AG09309 (cell line): ENCODE measurements at regions not wholly inside any gene's neighbourhood (a gene's known extent, or its start where the extent isn't known, plus 50 kb on each side); places are given as distances from the start of the nearest gene placed in this dataset.

Experiments
- DNase-seq: peaks from one replicate; pipeline ENCODE4 v3.0.0-alpha.2; 2010; ENCODE audit warnings: low read depth
- H3K4me3 ChIP-seq: 2 replicates; pipeline ENCODE4 v1.5.1; 2011; ENCODE audit warnings: mild to moderate bottlenecking, low read depth, low read length, moderate library complexity; ENCODE audit not compliant: control insufficient read depth
- TF ChIP-seq, protein P1 (sequence below): IDR thresholded peaks from 2 replicates; pipeline ENCODE4 v1.5.1; 2011; ENCODE audit warnings: mild to moderate bottlenecking, low read depth, low read length, inconsistent platforms; ENCODE audit not compliant: insufficient read depth, control insufficient read depth; ENCODE audit errors: missing control alignments

GRCh38 chr13:40376867-40377535 is 289.4 kb downstream of the FOXO1 start:
- no peak for DNase-seq
- TF ChIP-seq, protein P1, sequence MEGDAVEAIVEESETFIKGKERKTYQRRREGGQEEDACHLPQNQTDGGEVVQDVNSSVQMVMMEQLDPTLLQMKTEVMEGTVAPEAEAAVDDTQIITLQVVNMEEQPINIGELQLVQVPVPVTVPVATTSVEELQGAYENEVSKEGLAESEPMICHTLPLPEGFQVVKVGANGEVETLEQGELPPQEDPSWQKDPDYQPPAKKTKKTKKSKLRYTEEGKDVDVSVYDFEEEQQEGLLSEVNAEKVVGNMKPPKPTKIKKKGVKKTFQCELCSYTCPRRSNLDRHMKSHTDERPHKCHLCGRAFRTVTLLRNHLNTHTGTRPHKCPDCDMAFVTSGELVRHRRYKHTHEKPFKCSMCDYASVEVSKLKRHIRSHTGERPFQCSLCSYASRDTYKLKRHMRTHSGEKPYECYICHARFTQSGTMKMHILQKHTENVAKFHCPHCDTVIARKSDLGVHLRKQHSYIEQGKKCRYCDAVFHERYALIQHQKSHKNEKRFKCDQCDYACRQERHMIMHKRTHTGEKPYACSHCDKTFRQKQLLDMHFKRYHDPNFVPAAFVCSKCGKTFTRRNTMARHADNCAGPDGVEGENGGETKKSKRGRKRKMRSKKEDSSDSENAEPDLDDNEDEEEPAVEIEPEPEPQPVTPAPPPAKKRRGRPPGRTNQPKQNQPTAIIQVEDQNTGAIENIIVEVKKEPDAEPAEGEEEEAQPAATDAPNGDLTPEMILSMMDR, result no peak
- no peak overlapping the region for H3K4me3 ChIP-seq

- peak; percentile 23 for DNase-seq
- TF ChIP-seq, protein P1, result no peak
These were observed 288.7 kb downstream of the FOXO1 start for GRCh38 chr13:40377783-40378182.

GRCh38 chr13:40379196-40379595 is 287.2 kb downstream of the FOXO1 start:
- DNase-seq, result no peak
- no peak overlapping the region for H3K4me3 ChIP-seq
- TF ChIP-seq, protein P1, result no peak

More at GRCh38 chr13:40377783-40378182, 288.7 kb downstream of the FOXO1 start:
- H3K4me3 ChIP-seq, result no peak overlapping the region

GRCh38 chr13:40379794-40380578 is 286.5 kb downstream of the FOXO1 start:
- TF ChIP-seq, protein P1, result no peak
- no peak for DNase-seq
- no peak overlapping the region for H3K4me3 ChIP-seq

DNA sequence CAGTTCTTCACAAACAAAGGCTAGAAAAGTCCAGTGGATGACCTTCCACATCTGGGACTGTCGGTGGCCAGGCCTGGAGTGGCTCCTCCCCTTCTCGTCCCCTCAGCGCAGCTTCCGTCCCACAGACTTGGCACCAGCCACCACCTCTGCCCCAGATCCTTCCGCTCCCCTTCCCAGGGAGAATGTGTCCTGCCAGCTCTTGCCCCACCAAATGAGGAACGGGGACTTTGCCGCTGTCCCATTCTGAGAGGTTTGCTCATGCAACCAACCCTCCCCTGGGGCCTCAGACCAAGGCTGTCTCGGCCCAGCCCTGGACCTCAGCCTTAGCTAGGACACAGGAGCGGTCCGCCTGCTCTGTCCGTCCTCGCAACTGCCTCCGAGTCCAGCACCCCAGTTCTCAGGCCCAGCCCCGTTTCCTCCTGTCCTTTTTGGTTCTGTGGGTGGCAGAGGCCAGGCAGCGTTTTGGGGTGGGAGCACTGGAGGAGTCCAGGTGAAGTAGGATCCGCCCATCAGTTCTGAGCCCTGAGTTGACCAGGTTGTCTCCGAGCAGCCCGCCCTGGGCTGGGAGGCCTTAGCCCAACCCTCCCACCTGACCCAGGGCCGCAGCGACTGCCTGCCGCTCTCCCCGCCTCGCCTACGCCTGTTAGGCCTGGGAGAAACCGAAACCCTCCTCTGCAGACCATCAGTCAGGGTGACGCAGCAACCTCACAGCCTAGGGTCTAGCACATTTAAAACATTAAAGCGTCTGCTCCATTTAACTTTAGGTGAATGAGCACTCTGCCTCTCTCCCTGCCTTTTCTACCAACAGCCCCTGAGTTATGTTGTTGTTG is 284.3 kb downstream of the FOXO1 start:
- H3K4me3 ChIP-seq, result no peak overlapping the region
- DNase-seq, result no peak
- TF ChIP-seq, protein P1, result no peak

DNA sequence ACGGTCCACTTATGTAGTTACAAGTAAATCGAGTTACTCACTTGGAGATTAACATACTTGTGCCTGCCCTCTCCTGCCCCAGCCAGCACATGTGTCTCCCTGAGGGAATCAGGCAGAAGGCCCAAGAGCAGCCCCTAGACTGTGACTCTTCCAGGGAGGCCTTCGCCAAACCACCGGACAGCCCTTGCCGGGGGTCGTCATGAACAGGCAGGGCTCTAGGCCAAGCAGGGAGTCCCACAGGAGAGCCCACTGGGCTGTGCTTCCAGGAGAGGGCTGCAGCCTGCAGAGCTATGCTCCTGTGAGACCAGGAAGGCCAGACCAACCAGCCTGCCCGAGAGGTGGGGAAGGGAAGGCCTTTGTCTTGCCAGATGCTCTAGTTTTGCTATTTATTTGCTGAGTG is 283.3 kb downstream of the FOXO1 start:
- H3K4me3 ChIP-seq, result no peak overlapping the region
- no peak for DNase-seq
- TF ChIP-seq, protein P1, result no peak
